ENCODE measurements at regions not wholly inside any gene's neighbourhood (a gene's known extent, or its start where the extent isn't known, plus 50 kb on each side); places are given as distances from the start of the nearest gene placed in this dataset.

- TF ChIP-seq EP300 (IDR thresholded peaks at IDR 0.05) = no peak
- TF ChIP-seq, protein P1, sequence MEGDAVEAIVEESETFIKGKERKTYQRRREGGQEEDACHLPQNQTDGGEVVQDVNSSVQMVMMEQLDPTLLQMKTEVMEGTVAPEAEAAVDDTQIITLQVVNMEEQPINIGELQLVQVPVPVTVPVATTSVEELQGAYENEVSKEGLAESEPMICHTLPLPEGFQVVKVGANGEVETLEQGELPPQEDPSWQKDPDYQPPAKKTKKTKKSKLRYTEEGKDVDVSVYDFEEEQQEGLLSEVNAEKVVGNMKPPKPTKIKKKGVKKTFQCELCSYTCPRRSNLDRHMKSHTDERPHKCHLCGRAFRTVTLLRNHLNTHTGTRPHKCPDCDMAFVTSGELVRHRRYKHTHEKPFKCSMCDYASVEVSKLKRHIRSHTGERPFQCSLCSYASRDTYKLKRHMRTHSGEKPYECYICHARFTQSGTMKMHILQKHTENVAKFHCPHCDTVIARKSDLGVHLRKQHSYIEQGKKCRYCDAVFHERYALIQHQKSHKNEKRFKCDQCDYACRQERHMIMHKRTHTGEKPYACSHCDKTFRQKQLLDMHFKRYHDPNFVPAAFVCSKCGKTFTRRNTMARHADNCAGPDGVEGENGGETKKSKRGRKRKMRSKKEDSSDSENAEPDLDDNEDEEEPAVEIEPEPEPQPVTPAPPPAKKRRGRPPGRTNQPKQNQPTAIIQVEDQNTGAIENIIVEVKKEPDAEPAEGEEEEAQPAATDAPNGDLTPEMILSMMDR (IDR thresholded peaks at IDR 0.05) = no peak
Observed at GRCh38 chr7:153301936-153302335, 542.4 kb downstream of the ACTR3B start.
